RWPE2 (cell line): ENCODE measurements at regions not wholly inside any gene's neighbourhood (a gene's known extent, or its start where the extent isn't known, plus 50 kb on each side); places are given as distances from the start of the nearest gene placed in this dataset.

Experiments
- ATAC-seq: fragments of 200-7000 bp; cut with Tn5 transposase; 3 replicates; pipeline ENCODE4 v1.9.1; 2021; ENCODE audit warnings: low read depth
- DNase-seq: peaks from one replicate; pipeline ENCODE4 v3.0.0-alpha.2; 2020; ENCODE audit warnings: low spot score
- H3K27ac ChIP-seq: fragments of 450-650 bp; 2 replicates; pipeline ENCODE4 v1.5.1; 2017; ENCODE audit warnings: mild to moderate bottlenecking; ENCODE audit not compliant: poor library complexity, severe bottlenecking
- H3K27me3 ChIP-seq: fragments of 250-450 bp; sonication (Bioruptor Pico); 2 replicates; pipeline ENCODE4 v1.5.1; 2021; ENCODE audit warnings: mild to moderate bottlenecking, moderate library complexity; ENCODE audit not compliant: insufficient read depth, poor library complexity, severe bottlenecking
- H3K36me3 ChIP-seq: fragments of 250-450 bp; sonication (Bioruptor Pico); 2 replicates; pipeline ENCODE4 v1.5.1; 2020; ENCODE audit warnings: low read depth, mild to moderate bottlenecking, moderate library complexity
- H3K4me1 ChIP-seq: fragments of 250-450 bp; sonication (Bioruptor Pico); 2 replicates; pipeline ENCODE4 v1.5.1; 2021; ENCODE audit warnings: mild to moderate bottlenecking, moderate library complexity; ENCODE audit not compliant: insufficient read depth, poor library complexity, severe bottlenecking
- H3K4me3 ChIP-seq: fragments of 250-450 bp; sonication (Bioruptor Pico); 2 replicates; pipeline ENCODE4 v1.5.1; 2021; ENCODE audit warnings: mild to moderate bottlenecking, moderate library complexity; ENCODE audit not compliant: severe bottlenecking
- H3K9me3 ChIP-seq: fragments of 250-450 bp; sonication (Bioruptor Pico); 2 replicates; pipeline ENCODE4 v1.5.1; 2021; ENCODE audit warnings: mild to moderate bottlenecking, moderate library complexity; ENCODE audit not compliant: severe bottlenecking
- TF ChIP-seq, protein P1 (sequence below): fragments of 450-650 bp; IDR thresholded peaks from one replicate; pipeline ENCODE4 v1.5.1; 2017; ENCODE audit warnings: mild to moderate bottlenecking, moderate library complexity; ENCODE audit not compliant: poor library complexity, severe bottlenecking

GRCh38 chr5:7955476-7955875 lies 86.5 kb downstream of the MTRR start:
- no peak overlapping the region for H3K4me3 ChIP-seq
- peaks cover 5% of the 10 kb centered on the region for H3K27me3 ChIP-seq
- no peaks in the 10 kb centered on the region for H3K4me1 ChIP-seq
- ATAC-seq (no peak), DNase-seq (no peak)
- H3K27ac ChIP-seq: no peak overlapping the region
- TF ChIP-seq, protein P1, sequence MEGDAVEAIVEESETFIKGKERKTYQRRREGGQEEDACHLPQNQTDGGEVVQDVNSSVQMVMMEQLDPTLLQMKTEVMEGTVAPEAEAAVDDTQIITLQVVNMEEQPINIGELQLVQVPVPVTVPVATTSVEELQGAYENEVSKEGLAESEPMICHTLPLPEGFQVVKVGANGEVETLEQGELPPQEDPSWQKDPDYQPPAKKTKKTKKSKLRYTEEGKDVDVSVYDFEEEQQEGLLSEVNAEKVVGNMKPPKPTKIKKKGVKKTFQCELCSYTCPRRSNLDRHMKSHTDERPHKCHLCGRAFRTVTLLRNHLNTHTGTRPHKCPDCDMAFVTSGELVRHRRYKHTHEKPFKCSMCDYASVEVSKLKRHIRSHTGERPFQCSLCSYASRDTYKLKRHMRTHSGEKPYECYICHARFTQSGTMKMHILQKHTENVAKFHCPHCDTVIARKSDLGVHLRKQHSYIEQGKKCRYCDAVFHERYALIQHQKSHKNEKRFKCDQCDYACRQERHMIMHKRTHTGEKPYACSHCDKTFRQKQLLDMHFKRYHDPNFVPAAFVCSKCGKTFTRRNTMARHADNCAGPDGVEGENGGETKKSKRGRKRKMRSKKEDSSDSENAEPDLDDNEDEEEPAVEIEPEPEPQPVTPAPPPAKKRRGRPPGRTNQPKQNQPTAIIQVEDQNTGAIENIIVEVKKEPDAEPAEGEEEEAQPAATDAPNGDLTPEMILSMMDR: no peak
- H3K36me3 ChIP-seq: no peaks in the 10 kb centered on the region
- no peaks in the 10 kb centered on the region for H3K9me3 ChIP-seq

DNA sequence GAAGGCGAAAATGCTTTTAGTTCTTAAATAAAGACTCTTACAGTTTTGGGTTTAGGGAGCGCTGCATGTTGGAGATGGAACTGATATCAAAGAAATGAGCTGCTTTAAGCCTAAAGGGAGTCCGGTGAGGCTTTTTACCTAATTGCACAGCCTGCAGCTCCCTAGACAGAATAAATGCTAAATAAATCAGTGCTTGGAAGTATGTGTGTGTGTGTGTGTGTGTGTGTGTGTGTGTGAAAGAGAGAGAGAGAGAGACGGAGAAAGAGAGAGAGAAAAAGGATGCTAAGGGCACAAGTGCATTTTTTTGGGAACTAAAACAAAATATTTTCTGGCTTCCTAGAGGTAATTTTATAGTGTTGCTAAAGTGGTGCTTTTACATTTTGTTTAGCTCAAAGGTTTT lies 88.4 kb downstream of the MTRR start:
- no peak overlapping the region for H3K27ac ChIP-seq
- ATAC-seq (no peak), DNase-seq (no peak)
- no peaks in the 10 kb centered on the region for H3K4me1 ChIP-seq
- no peaks in the 10 kb centered on the region for H3K9me3 ChIP-seq
- TF ChIP-seq, protein P1: no peak
- peaks cover 5% of the 10 kb centered on the region for H3K27me3 ChIP-seq
- H3K4me3 ChIP-seq: no peak overlapping the region
- no peaks in the 10 kb centered on the region for H3K36me3 ChIP-seq

GRCh38 chr5:7960142-7960541 lies 91.2 kb downstream of the MTRR start:
- TF ChIP-seq, protein P1: no peak
- H3K4me1 ChIP-seq: no peaks in the 10 kb centered on the region
- no peak for ATAC-seq

DNA sequence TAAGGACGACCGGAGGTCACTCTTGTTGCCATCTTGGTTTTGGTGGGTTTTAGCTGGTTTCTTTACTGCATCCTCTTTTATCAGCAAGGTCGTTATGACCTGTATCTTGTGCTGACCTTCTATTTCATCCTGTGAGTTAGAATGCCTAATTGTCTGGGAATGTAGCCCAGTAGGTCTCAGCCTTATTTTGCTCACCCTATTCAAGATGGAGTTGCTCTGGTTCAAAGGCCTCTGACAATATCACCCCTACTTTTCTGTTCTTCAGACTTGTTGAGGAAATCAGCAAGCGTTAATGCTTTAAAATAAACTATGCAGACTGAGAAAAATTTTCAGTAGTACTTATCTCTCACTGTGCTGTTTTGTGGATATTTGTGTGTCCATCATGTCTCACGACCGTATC lies 92.6 kb downstream of the MTRR start:
- Histone ChIP-seq H3K4me1 (no peaks in the 10 kb centered on the region), H3K27ac (no peak overlapping the region), H3K27me3 (peaks cover 15% of the 10 kb centered on the region), H3K36me3 (no peaks in the 10 kb centered on the region), H3K4me3 (no peak overlapping the region), H3K9me3 (no peaks in the 10 kb centered on the region)
- DNase-seq (no peak), ATAC-seq (no peak)
- TF ChIP-seq, protein P1: no peak

More at GRCh38 chr5:7960142-7960541, 91.2 kb downstream of the MTRR start:
- H3K4me3 ChIP-seq: no peak overlapping the region
- no peak overlapping the region for H3K27ac ChIP-seq
- no peaks in the 10 kb centered on the region for H3K36me3 ChIP-seq
- DNase-seq: no peak
- H3K9me3 ChIP-seq: no peaks in the 10 kb centered on the region
- peaks cover 13% of the 10 kb centered on the region for H3K27me3 ChIP-seq

DNA sequence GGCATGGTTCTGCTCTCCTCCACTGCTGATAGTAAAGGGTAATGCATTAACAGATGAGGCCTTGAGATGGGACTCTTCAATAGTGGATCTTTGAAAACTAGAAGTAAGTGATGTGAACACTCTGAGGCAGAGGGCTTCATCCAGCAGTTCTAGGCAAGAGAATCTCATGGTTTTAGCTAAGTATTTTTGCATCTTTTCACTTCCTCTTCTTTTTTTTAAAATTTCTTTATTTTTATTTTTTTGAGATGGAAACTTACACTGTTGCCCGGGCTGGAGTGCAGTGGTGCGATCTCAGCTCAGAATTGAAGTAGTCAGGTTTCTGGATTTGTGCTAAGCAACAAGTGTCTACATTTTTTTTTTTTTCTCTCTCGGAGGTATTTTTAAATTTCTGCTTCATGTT lies 101.9 kb downstream of the MTRR start:
- Histone ChIP-seq H3K4me1 (no peaks in the 10 kb centered on the region), H3K36me3 (no peaks in the 10 kb centered on the region), H3K27ac (no peak overlapping the region), H3K27me3 (peaks cover 22% of the 10 kb centered on the region), H3K9me3 (no peaks in the 10 kb centered on the region), H3K4me3 (no peak overlapping the region)
- TF ChIP-seq, protein P1: no peak
- DNase-seq: no peak
- no peak for ATAC-seq
